IMR-90 (cell line): ENCODE measurements at regions not wholly inside any gene's neighbourhood (a gene's known extent, or its start where the extent isn't known, plus 50 kb on each side); places are given as distances from the start of the nearest gene placed in this dataset.
A peak's percentile ranks its signal among the peaks of the same experiment; 100 is the strongest.

ENCODE experiments used
- ATAC-seq: fragments of 200-7000 bp; cut with Tn5 transposase; 2 replicates; pipeline ENCODE4 v1.9.1; 2020; ENCODE audit warnings: low read depth, mild to moderate bottlenecking, moderate library complexity
- BruUV-seq: library from RNA; stranded (reverse); fragments of 400-500 nt; replicated peaks from 2 replicates; lab custom pipeline; 2021; lab: Mats Ljungman, UMichigan
- CTCF ChIA-PET: fragments of 300-600 bp; formaldehyde crosslinking; extraction: SDS; loops from one replicate; lab custom pipeline; 2021; ENCODE audit warnings: antibody characterized with exemption; lab: Yijun Ruan, JAX
- POLR2A ChIA-PET: fragments of 300-600 bp; sonication (Branson Sonifier 250); formaldehyde crosslinking; loops from one replicate; lab custom pipeline; 2022; ENCODE audit warnings: antibody characterized with exemption; ENCODE audit not compliant: unreplicated experiment; lab: Charles Lee
- DNase-seq: peaks from one replicate; pipeline ENCODE4 v3.0.0; 2013
- H2AFZ ChIP-seq: replicated peaks from 2 replicates; pipeline ENCODE3; 2013; ENCODE audit warnings: low read length, mild to moderate bottlenecking; ENCODE audit not compliant: poor library complexity
- H2AK5ac ChIP-seq: 2 replicates; pipeline ENCODE4 v1.6.1; 2013; ENCODE audit warnings: low read depth, low read length, inconsistent platforms
- H2AK9ac ChIP-seq: replicated peaks from 2 replicates; pipeline ENCODE3; 2013; ENCODE audit warnings: mild to moderate bottlenecking, low read depth, low read length, moderate library complexity; ENCODE audit not compliant: poor library complexity
- H2BK120ac ChIP-seq: 2 replicates; pipeline ENCODE4 v1.6.1; 2013; ENCODE audit warnings: low read depth, low read length, inconsistent platforms
- H2BK15ac ChIP-seq: 3 replicates; pipeline ENCODE4 v1.6.1; 2013; ENCODE audit warnings: low read depth, low read length, inconsistent platforms
- H2BK20ac ChIP-seq: 2 replicates; pipeline ENCODE4 v1.6.1; 2013; ENCODE audit warnings: low read depth, mild to moderate bottlenecking, inconsistent platforms, low read length, moderate library complexity
- H2BK5ac ChIP-seq: 2 replicates; pipeline ENCODE4 v1.6.1; 2013; ENCODE audit warnings: mild to moderate bottlenecking, low read depth, low read length, inconsistent platforms; ENCODE audit not compliant: poor library complexity, severe bottlenecking
- H3K14ac ChIP-seq: replicated peaks from 2 replicates; pipeline ENCODE4 v1.6.1; 2013; ENCODE audit warnings: low read depth, low read length, inconsistent platforms
- H3K18ac ChIP-seq: 2 replicates; pipeline ENCODE4 v1.6.1; 2013; ENCODE audit warnings: low read depth, low read length, control low read depth
- H3K23ac ChIP-seq: 2 replicates; pipeline ENCODE4 v1.6.1; 2013; ENCODE audit warnings: low read depth, low read length, inconsistent platforms
- H3K27ac ChIP-seq: 2 replicates; pipeline ENCODE4 v1.5.1; 2013; ENCODE audit warnings: mild to moderate bottlenecking, control low read depth, low read length; ENCODE audit not compliant: insufficient read depth
- H3K27me3 ChIP-seq: 2 replicates; pipeline ENCODE4 v1.6.1; 2013; ENCODE audit warnings: low read length; ENCODE audit not compliant: control insufficient read depth, insufficient read depth
- H3K36me3 ChIP-seq: 2 replicates; pipeline ENCODE4 v1.6.1; 2013; ENCODE audit warnings: low read length, mixed read lengths; ENCODE audit not compliant: control insufficient read depth, insufficient read depth
- H3K4ac ChIP-seq: 2 replicates; pipeline ENCODE4 v1.6.1; 2013; ENCODE audit warnings: low read depth, low read length, inconsistent platforms
- H3K4me1 ChIP-seq: 2 replicates; pipeline ENCODE4 v1.6.1; 2013; ENCODE audit warnings: low read length, mixed read lengths; ENCODE audit not compliant: control insufficient read depth, insufficient read depth
- H3K4me2 ChIP-seq: 2 replicates; pipeline ENCODE4 v1.6.1; 2013; ENCODE audit warnings: low read depth, mild to moderate bottlenecking, control low read depth, low read length, moderate library complexity
- H3K4me3 ChIP-seq: 2 replicates; pipeline ENCODE4 v1.5.1; 2013; ENCODE audit warnings: low read depth, mild to moderate bottlenecking, control low read depth, low read length, moderate library complexity; ENCODE audit not compliant: insufficient read depth
- H3K56ac ChIP-seq: 2 replicates; pipeline ENCODE4 v1.6.1; 2013; ENCODE audit warnings: low read length, inconsistent platforms; ENCODE audit not compliant: insufficient read depth; ENCODE audit errors: extremely low read depth
- H3K79me1 ChIP-seq, 2 experiments: 2 replicates each; pipeline ENCODE4 v1.6.1; 2013; ENCODE audit warnings: low read length in 2 of 2, inconsistent platforms in 1 of 2, low read depth in 1 of 2
- H3K9ac ChIP-seq: 2 replicates; pipeline ENCODE4 v1.6.1; 2013; ENCODE audit warnings: low read depth, low read length, control low read depth
- H3K9me1 ChIP-seq: 2 replicates; pipeline ENCODE4 v1.6.1; 2013; ENCODE audit warnings: low read length, inconsistent platforms; ENCODE audit not compliant: insufficient read depth
- H3K9me3 ChIP-seq: 2 replicates; pipeline ENCODE4 v1.6.1; 2013; ENCODE audit warnings: low read length; ENCODE audit not compliant: control insufficient read depth, insufficient read depth
- H4K20me1 ChIP-seq: 2 replicates; pipeline ENCODE4 v1.6.1; 2013; ENCODE audit warnings: low read length, inconsistent platforms; ENCODE audit not compliant: insufficient read depth
- H4K5ac ChIP-seq: 2 replicates; pipeline ENCODE4 v1.6.1; 2013; ENCODE audit warnings: mild to moderate bottlenecking, low read depth, low read length, control low read depth
- H4K8ac ChIP-seq, 2 experiments: 2 replicates each; pipeline ENCODE4 v1.6.1; 2013; ENCODE audit warnings: low read depth in 2 of 2, low read length in 2 of 2, control low read depth in 1 of 2, inconsistent platforms in 1 of 2
- H4K91ac ChIP-seq: 2 replicates; pipeline ENCODE4 v1.6.1; 2013; ENCODE audit warnings: low read depth, low read length, inconsistent platforms; ENCODE audit not compliant: insufficient read depth
- BHLHE40 ChIP-seq: fragments of 150-350 bp; IDR thresholded peaks from 2 replicates; pipeline ENCODE4 v1.6.1; 2016; ENCODE audit warnings: mild to moderate bottlenecking, low read depth, low read length
- CEBPB ChIP-seq: IDR thresholded peaks from 2 replicates; pipeline ENCODE4 v1.6.1; 2012; ENCODE audit warnings: low read depth, low read length, improper control_type of control experiment
- CHD1 ChIP-seq: IDR thresholded peaks from 2 replicates; pipeline ENCODE4 v1.6.1; 2012; ENCODE audit warnings: low read depth, low read length, improper control_type of control experiment
- FOS ChIP-seq: fragments of 150-350 bp; IDR thresholded peaks from 2 replicates; pipeline ENCODE4 v1.6.1; 2016; ENCODE audit warnings: low read depth, low read length
- MAFK ChIP-seq: IDR thresholded peaks from 2 replicates; pipeline ENCODE4 v1.6.1; 2012; ENCODE audit warnings: low read depth, low read length, improper control_type of control experiment
- MAZ ChIP-seq: IDR thresholded peaks from 2 replicates; pipeline ENCODE4 v1.6.1; 2012; ENCODE audit warnings: low read depth, mild to moderate bottlenecking, low read length, improper control_type of control experiment, moderate library complexity, borderline replicate concordance
- MXI1 ChIP-seq: IDR thresholded peaks from 2 replicates; pipeline ENCODE4 v1.6.1; 2012; ENCODE audit warnings: low read depth, mild to moderate bottlenecking, low read length, moderate library complexity, borderline replicate concordance
- NFE2L2 ChIP-seq: fragments of 150-350 bp; IDR thresholded peaks from 2 replicates; pipeline ENCODE4 v1.6.1; 2016; ENCODE audit warnings: low read depth, mild to moderate bottlenecking, low read length
- POLR2A ChIP-seq: IDR thresholded peaks from 2 replicates; pipeline ENCODE4 v1.6.1; 2012; ENCODE audit warnings: mild to moderate bottlenecking, low read depth, low read length
- RAD21 ChIP-seq: IDR thresholded peaks from 2 replicates; pipeline ENCODE4 v1.6.1; 2012; ENCODE audit warnings: low read length, improper control_type of control experiment
- RCOR1 ChIP-seq: IDR thresholded peaks from 2 replicates; pipeline ENCODE4 v1.6.1; 2012; ENCODE audit warnings: mild to moderate bottlenecking, low read length, improper control_type of control experiment; ENCODE audit not compliant: insufficient replicate concordance
- RFX5 ChIP-seq: IDR thresholded peaks from 2 replicates; pipeline ENCODE4 v1.8.0; 2012; ENCODE audit warnings: low read depth, mild to moderate bottlenecking, low read length, moderate library complexity
- SMC3 ChIP-seq: fragments of 150-350 bp; IDR thresholded peaks from 2 replicates; pipeline ENCODE4 v1.6.1; 2016; ENCODE audit warnings: low read depth, mild to moderate bottlenecking, antibody characterized with exemption, low read length, moderate library complexity
- WGBS, 2 experiments: methylation state at CpG; one replicate each; pipeline versions ENCODE4 v1.1.5 to v1.1.7; 2013; ENCODE audit warnings: missing lambda C conversion rate in 2 of 2; ENCODE audit not compliant: insufficient read length in 1 of 2; ENCODE audit errors: extremely low coverage in 2 of 2; 5-methylcytosine and 5-hydroxymethylcytosine counted together
- dilution Hi-C: fragments of 300-500 bp; cut with HindIII; formaldehyde crosslinking; loops from one replicate; pipeline ENCODE4 v1.14.3; 2018; ENCODE audit warnings: low sequenced_read_pairs; ENCODE audit not compliant: unreplicated experiment
- in situ Hi-C: fragments of 300-500 bp; cut with MboI; formaldehyde crosslinking; loops from 3 replicates; pipeline ENCODE4 v1.14.3; 2019; ENCODE audit warnings: low sequenced_read_pairs, inconsistent platforms, mixed read lengths
- intact Hi-C: fragments of 100-400 bp; cut with micrococcal nuclease; formaldehyde crosslinking; loops from 2 replicates; pipeline ENCODE4 v1.10.0; 2022
- TF ChIP-seq, protein P1 (sequence below): fragments of 150-350 bp; IDR thresholded peaks from 2 replicates; pipeline ENCODE4 v1.6.1; 2016; ENCODE audit warnings: low read depth, mild to moderate bottlenecking, low read length, moderate library complexity, borderline replicate concordance
- TF ChIP-seq, protein P2 (sequence below): fragments of 150-350 bp; IDR thresholded peaks from 2 replicates; pipeline ENCODE4 v1.6.1; 2017; ENCODE audit warnings: mild to moderate bottlenecking, antibody characterized with exemption, low read length, low read depth
- TF ChIP-seq, protein P3 (sequence below): conservative IDR thresholded peaks from 2 replicates; pipeline ENCODE4 v1.5.1; 2012; ENCODE audit warnings: mild to moderate bottlenecking, low read depth, low read length, improper control_type of control experiment

DNA sequence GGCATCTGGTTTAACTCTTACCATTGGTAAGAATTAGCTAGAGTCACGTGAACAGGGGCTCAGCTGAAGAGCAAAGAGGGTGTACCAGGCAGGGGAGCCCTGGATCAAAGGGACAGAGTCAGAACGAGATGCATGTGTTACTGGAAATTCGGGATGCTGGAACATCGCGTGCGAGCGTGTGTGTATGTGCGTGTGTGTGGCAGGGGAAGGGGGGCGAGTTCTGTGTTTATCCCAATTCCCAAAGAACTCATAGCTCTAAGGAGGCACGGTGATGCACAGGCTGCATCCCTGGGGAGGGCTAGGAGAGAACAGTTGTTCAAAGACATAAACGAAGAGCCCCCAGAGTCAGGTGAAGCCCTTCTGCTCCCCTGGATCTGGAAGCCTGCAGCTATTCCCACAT is 353.3 kb downstream of the GADD45G start:
- no peak overlapping the region for H2BK15ac ChIP-seq
- H3K4me3 ChIP-seq: no peak overlapping the region
- H4K20me1 ChIP-seq: no peaks in the 10 kb centered on the region
- H3K9ac ChIP-seq: no peak overlapping the region
- H3K4me2 ChIP-seq: no peak overlapping the region
- ATAC-seq: no peak
- no peak overlapping the region for H2AK9ac ChIP-seq
- H3K27me3 ChIP-seq: no peaks in the 10 kb centered on the region
- H3K14ac ChIP-seq: no peak overlapping the region
- H3K4me1 ChIP-seq: peaks cover 2% of the 10 kb centered on the region; the same call in 1 of the 2 replicates
- H3K9me3 ChIP-seq: 0 out of 2 replicates have a peak, but pooled peaks cover 2% of the 10 kb centered on the region
- intact Hi-C loops (no loop called here), in situ Hi-C loops (no loop called here), dilution Hi-C loops (no loop called here)
- H2AK5ac ChIP-seq: no peak overlapping the region
- no peaks in the 10 kb centered on the region for H3K79me1 ChIP-seq
- H2BK5ac ChIP-seq: no peak overlapping the region
- H3K18ac ChIP-seq: no peak overlapping the region
- no peaks in the 10 kb centered on the region for H3K36me3 ChIP-seq
- H2AFZ ChIP-seq: peak overlapping the region; percentile 21
- no peak overlapping the region for H3K27ac ChIP-seq
- CTCF ChIA-PET: no interaction called here
- H2BK120ac ChIP-seq: no peak overlapping the region
- WGBS, 2 experiments: 86% methylated on average over 6 of the region's 11 CpGs; no CpG with 5 or more reads in 1 of the 2 experiments
- POLR2A ChIA-PET: no interaction called here
- H3K4ac ChIP-seq: no peak overlapping the region
- no peak overlapping the region for H4K91ac ChIP-seq
- no peak overlapping the region for H4K5ac ChIP-seq
- H3K56ac ChIP-seq: no peak overlapping the region
- DNase-seq: no peak
- no peak for TF ChIP-seq RCOR1
- TF ChIP-seq POLR2A: no peak
- TF ChIP-seq BHLHE40: no peak
- TF ChIP-seq CEBPB: no peak
- TF ChIP-seq FOS: no peak
- no peak for TF ChIP-seq MAZ
- no peak for TF ChIP-seq SMC3
- TF ChIP-seq, protein P1, sequence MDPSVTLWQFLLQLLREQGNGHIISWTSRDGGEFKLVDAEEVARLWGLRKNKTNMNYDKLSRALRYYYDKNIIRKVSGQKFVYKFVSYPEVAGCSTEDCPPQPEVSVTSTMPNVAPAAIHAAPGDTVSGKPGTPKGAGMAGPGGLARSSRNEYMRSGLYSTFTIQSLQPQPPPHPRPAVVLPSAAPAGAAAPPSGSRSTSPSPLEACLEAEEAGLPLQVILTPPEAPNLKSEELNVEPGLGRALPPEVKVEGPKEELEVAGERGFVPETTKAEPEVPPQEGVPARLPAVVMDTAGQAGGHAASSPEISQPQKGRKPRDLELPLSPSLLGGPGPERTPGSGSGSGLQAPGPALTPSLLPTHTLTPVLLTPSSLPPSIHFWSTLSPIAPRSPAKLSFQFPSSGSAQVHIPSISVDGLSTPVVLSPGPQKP: no peak
- no peak for TF ChIP-seq MXI1
- TF ChIP-seq, protein P2, sequence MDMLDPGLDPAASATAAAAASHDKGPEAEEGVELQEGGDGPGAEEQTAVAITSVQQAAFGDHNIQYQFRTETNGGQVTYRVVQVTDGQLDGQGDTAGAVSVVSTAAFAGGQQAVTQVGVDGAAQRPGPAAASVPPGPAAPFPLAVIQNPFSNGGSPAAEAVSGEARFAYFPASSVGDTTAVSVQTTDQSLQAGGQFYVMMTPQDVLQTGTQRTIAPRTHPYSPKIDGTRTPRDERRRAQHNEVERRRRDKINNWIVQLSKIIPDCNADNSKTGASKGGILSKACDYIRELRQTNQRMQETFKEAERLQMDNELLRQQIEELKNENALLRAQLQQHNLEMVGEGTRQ: no peak
- TF ChIP-seq RAD21: no peak
- TF ChIP-seq RFX5: no peak
- no peak for TF ChIP-seq CHD1
- TF ChIP-seq MAFK: no peak
- no peak for TF ChIP-seq NFE2L2
- TF ChIP-seq, protein P3, sequence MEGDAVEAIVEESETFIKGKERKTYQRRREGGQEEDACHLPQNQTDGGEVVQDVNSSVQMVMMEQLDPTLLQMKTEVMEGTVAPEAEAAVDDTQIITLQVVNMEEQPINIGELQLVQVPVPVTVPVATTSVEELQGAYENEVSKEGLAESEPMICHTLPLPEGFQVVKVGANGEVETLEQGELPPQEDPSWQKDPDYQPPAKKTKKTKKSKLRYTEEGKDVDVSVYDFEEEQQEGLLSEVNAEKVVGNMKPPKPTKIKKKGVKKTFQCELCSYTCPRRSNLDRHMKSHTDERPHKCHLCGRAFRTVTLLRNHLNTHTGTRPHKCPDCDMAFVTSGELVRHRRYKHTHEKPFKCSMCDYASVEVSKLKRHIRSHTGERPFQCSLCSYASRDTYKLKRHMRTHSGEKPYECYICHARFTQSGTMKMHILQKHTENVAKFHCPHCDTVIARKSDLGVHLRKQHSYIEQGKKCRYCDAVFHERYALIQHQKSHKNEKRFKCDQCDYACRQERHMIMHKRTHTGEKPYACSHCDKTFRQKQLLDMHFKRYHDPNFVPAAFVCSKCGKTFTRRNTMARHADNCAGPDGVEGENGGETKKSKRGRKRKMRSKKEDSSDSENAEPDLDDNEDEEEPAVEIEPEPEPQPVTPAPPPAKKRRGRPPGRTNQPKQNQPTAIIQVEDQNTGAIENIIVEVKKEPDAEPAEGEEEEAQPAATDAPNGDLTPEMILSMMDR: no peak
- no peak overlapping the region for H2BK20ac ChIP-seq
- no TSS peak for BruUV-seq
- H3K23ac ChIP-seq: no peak overlapping the region
- no peak overlapping the region for H4K8ac ChIP-seq
- no peaks in the 10 kb centered on the region for H3K9me1 ChIP-seq
